T-helper 2 cell treated with Interferon-gamma antibody and Interleukin-4, amounts not matched to agents 5 μg/mL and 100 μg/mL, for 36 hours (primary cell): ENCODE measurements at regions not wholly inside any gene's neighbourhood (a gene's known extent, or its start where the extent isn't known, plus 50 kb on each side); places are given as distances from the start of the nearest gene placed in this dataset.
A peak's percentile ranks its signal among the peaks of the same experiment; 100 is the strongest.

Source experiments
- DNase-seq: peaks from one replicate; pipeline ENCODE4 v3.0.0; 2021; ENCODE audit warnings: low spot score
- H3K27ac Mint-ChIP-seq: one replicate; pipeline ENCODE4 v1.8.0; 2021; ENCODE audit warnings: mild to moderate bottlenecking, mixed read lengths
- H3K27me3 Mint-ChIP-seq: one replicate; pipeline ENCODE4 v1.8.0; 2021; ENCODE audit warnings: low read depth, mixed read lengths
- H3K36me3 Mint-ChIP-seq: one replicate; pipeline ENCODE4 v1.8.0; 2021; ENCODE audit warnings: low read depth, mixed read lengths
- H3K4me1 Mint-ChIP-seq: one replicate; pipeline ENCODE4 v1.8.0; 2021; ENCODE audit warnings: low read depth, mixed read lengths
- H3K4me3 Mint-ChIP-seq: one replicate; pipeline ENCODE4 v1.8.0; 2022; ENCODE audit warnings: mild to moderate bottlenecking, moderate library complexity, mixed read lengths
- H3K9me3 Mint-ChIP-seq: one replicate; pipeline ENCODE4 v1.8.0; 2021; ENCODE audit warnings: mixed read lengths

DNA sequence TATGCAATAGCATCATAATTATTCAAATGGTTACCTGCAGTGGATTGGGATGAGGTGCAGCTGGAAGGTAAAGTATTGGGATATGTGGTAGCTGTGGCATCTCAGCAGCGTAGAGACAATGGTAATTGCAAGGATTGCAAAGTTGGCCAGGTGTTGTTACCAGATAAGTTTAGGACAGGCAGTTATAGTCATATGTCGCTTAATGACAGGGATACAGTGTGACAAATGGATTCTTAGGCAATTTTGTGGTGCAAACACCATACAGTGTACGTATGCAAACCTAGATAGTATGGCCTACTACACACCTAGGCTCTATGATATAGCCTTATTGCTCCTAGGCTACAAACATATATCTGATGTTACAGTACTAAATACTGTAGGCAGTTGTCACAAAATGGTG is 163.5 kb upstream of the LYZL2 start:
- peaks cover 29% of the 10 kb centered on the region for H3K4me1 Mint-ChIP-seq
- H3K9me3 Mint-ChIP-seq, result peaks cover 4% of the 10 kb centered on the region
- no peak for DNase-seq
- H3K36me3 Mint-ChIP-seq, result peaks cover 7% of the 10 kb centered on the region
- H3K27me3 Mint-ChIP-seq, result no peaks in the 10 kb centered on the region
- H3K27ac Mint-ChIP-seq, result no peak overlapping the region
- no peak overlapping the region for H3K4me3 Mint-ChIP-seq

DNA sequence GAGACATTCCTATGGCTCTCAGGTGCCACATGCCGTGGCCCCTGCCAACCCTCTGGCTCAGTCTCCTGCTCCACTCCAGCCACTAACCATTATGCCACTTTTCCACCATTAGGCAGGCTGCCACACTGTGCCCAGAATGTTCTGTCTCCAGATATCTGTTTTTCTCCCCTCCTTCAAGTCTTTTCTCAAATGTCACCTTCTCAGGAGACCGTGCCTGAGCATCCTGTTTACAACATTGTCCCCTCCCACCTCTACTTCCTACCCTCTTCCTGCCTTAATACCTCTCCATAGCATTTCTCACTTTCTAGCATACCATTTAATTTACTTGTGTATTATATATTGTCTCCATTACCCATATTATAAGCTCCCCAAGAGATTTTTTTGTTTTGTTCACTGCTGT is 162.5 kb upstream of the LYZL2 start:
- DNase-seq, result no peak
- Mint-ChIP-seq H3K9me3 (peaks cover 4% of the 10 kb centered on the region), H3K4me3 (peak overlapping the region; percentile 66), H3K4me1 (peaks cover 31% of the 10 kb centered on the region), H3K36me3 (peaks cover 7% of the 10 kb centered on the region), H3K27me3 (no peaks in the 10 kb centered on the region), H3K27ac (peak overlapping the region; percentile 71)

GRCh38 chr10:30791197-30791611 is 161.7 kb upstream of the LYZL2 start:
- Mint-ChIP-seq H3K27me3 (no peaks in the 10 kb centered on the region), H3K36me3 (peaks cover 7% of the 10 kb centered on the region), H3K4me1 (peaks cover 31% of the 10 kb centered on the region), H3K9me3 (peaks cover 4% of the 10 kb centered on the region), H3K4me3 (no peak overlapping the region), H3K27ac (peak overlapping the region; percentile 31)
- DNase-seq, result no peak

DNA sequence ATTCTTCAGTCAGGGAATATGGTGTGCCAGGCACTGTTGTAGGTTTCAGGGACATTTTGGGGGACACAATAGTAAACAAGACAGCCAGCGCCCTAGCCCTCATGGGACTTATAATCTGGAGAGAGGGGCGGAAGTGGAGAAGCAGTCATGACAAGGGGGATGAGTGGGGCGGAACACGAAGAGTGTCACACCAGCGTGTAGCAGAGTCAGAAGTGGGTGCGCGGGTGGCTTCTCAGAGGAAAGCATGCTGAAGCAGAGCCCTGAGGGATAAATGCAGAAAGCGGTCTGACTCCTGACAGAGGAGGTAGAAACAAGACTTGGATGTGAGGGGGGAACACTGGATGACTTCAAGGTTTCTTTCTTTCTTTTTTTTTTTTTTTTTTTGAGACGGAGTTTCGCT is 160.3 kb upstream of the LYZL2 start:
- no peaks in the 10 kb centered on the region for H3K27me3 Mint-ChIP-seq
- peaks cover 33% of the 10 kb centered on the region for H3K4me1 Mint-ChIP-seq
- peaks cover 4% of the 10 kb centered on the region for H3K9me3 Mint-ChIP-seq
- no peak for DNase-seq
- no peak overlapping the region for H3K4me3 Mint-ChIP-seq
- no peak overlapping the region for H3K27ac Mint-ChIP-seq
- peaks cover 7% of the 10 kb centered on the region for H3K36me3 Mint-ChIP-seq

DNA sequence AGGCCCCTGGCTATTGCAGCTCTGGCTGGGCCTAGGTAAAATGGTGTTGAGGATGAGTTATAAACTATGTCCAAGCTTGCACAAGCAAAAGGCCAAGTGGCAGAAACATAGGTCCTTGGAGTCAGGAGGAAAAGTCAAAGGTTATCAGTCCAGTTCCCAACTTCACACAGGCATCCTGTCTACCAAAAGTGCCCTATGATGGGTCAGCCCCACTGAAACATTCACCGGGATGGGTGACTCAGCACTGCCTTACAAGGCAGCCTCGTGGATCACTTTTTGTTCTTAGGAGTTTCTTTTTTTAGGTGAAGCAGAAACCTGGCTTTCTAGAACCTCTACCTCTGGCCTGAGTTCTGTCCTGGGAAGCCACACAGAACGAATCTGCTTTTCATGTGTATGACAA is 158.8 kb upstream of the LYZL2 start:
- Mint-ChIP-seq H3K27ac (no peak overlapping the region), H3K9me3 (peaks cover 4% of the 10 kb centered on the region), H3K36me3 (peaks cover 7% of the 10 kb centered on the region), H3K4me1 (peaks cover 43% of the 10 kb centered on the region), H3K27me3 (no peaks in the 10 kb centered on the region), H3K4me3 (no peak overlapping the region)
- DNase-seq, result no peak

- Mint-ChIP-seq H3K36me3 (peaks cover 4% of the 10 kb centered on the region), H3K9me3 (peaks cover 4% of the 10 kb centered on the region), H3K27me3 (no peaks in the 10 kb centered on the region), H3K4me1 (peaks cover 34% of the 10 kb centered on the region), H3K4me3 (no peak overlapping the region), H3K27ac (no peak overlapping the region)
- DNase-seq, result no peak
These were observed 157.4 kb upstream of the LYZL2 start for GRCh38 chr10:30786906-30787305.

- no peak overlapping the region for H3K27ac Mint-ChIP-seq
- peak; percentile 19 for DNase-seq
- no peaks in the 10 kb centered on the region for H3K27me3 Mint-ChIP-seq
- peaks cover 2% of the 10 kb centered on the region for H3K9me3 Mint-ChIP-seq
- H3K36me3 Mint-ChIP-seq, result peaks cover 4% of the 10 kb centered on the region
- H3K4me1 Mint-ChIP-seq, result peaks cover 26% of the 10 kb centered on the region
- peak overlapping the region; percentile 39 for H3K4me3 Mint-ChIP-seq
These were observed 156.6 kb upstream of the LYZL2 start for GRCh38 chr10:30786131-30786530.

DNA sequence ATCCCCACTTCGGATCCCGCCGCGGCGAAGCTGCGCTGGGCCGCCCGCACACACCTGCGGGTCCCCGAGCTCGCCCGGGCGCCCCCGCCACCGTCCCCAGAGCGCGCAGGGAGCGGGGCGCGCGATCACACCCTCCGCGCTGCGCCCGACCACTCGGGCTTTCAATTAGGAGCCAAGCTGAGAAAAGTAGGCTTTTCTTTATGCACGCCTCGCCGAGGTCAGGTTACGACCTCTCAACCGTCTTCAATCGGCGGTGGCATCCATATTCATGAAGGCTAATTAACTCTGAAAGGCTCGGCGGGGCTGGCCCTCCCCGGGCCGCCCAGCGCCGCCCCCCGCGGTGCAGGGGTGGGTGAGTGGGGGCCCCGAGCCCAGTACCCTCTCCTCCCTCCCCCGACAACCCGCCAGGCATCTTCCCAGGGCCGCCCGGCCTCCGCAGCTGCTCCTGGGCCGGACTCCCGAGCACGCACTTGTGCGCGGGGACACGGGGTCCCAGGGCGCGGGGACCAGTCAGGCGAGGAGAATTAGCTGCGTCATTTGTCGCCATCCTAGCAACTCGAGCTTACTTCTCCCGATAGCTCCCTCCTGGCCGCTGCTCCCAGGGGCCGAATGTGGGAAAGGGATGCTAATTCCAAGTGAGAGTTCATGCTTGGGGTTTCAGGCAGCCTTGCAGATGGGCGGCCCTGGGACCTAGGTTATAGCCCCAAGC is 155.5 kb upstream of the LYZL2 start:
- peak overlapping the region; percentile 78 for H3K27ac Mint-ChIP-seq
- peaks cover 23% of the 10 kb centered on the region for H3K4me1 Mint-ChIP-seq
- H3K9me3 Mint-ChIP-seq, result no peaks in the 10 kb centered on the region
- H3K27me3 Mint-ChIP-seq, result no peaks in the 10 kb centered on the region
- peaks cover 4% of the 10 kb centered on the region for H3K36me3 Mint-ChIP-seq
- DNase-seq, result no peak
- H3K4me3 Mint-ChIP-seq, result peak overlapping the region; percentile 83

DNA sequence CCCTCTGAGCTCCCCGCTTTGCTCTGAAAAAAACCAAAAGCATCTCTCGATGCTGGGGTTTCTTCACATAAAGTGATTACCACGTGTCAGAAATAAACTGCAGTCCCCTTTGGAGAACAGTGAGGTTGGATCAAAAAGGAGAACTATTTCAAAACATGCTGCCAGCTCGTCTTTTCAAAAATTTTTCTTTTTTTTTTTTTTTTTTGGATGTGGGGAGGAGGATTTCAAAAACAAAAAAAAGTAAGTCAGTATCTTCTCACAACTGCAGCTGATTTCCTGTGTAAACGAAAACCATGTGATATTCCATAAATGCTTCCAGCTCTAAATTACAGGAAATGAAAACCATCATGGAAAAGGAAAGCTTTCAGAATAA is 155.0 kb upstream of the LYZL2 start:
- peaks cover 21% of the 10 kb centered on the region for H3K4me1 Mint-ChIP-seq
- DNase-seq, result no peak
- H3K27ac Mint-ChIP-seq, result peak overlapping the region; percentile 77
- H3K36me3 Mint-ChIP-seq, result no peaks in the 10 kb centered on the region
- H3K27me3 Mint-ChIP-seq, result no peaks in the 10 kb centered on the region
- H3K9me3 Mint-ChIP-seq, result no peaks in the 10 kb centered on the region
- H3K4me3 Mint-ChIP-seq, result peak overlapping the region; percentile 83

DNA sequence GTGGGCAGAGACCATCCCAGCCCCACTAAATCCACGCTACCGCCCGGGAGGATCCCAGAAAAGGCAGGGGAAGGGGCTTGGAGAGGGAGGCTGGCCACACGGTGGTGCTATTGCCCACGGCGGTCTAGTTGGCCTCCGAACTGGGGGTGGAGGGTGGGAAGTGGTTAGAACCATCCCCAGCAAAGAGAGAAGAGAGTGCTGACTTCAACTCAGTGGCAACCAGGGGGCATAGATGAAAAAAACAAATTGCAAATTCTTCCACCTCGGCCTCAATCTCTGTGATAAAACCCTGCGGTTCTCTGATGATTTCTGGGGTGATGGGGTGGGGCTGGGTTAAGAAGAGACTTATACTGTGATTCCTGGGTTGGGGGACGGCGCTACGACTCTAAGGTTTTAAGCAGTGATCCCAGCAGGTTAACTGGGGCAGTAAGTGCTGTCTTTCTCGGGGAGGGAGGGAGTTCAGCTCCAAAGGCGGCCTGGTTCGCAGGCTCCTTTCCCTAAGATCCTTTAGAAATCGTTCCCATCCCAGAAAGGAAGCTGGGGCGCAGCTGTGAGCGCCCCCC is 154.5 kb upstream of the LYZL2 start:
- peak; percentile 74 for DNase-seq
- H3K4me1 Mint-ChIP-seq, result peaks cover 21% of the 10 kb centered on the region
- H3K27ac Mint-ChIP-seq, result peak overlapping the region; percentile 77
- H3K4me3 Mint-ChIP-seq, result peak overlapping the region; percentile 83
- H3K36me3 Mint-ChIP-seq, result no peaks in the 10 kb centered on the region
- no peaks in the 10 kb centered on the region for H3K9me3 Mint-ChIP-seq
- no peaks in the 10 kb centered on the region for H3K27me3 Mint-ChIP-seq

GRCh38 chr10:30782537-30783461 is 153.2 kb upstream of the LYZL2 start:
- no peak overlapping the region for H3K27ac Mint-ChIP-seq
- no peak overlapping the region for H3K4me3 Mint-ChIP-seq

GRCh38 chr10:30782157-30782536 is 152.6 kb upstream of the LYZL2 start:
- Mint-ChIP-seq H3K4me3 (no peak overlapping the region), H3K4me1 (peaks cover 15% of the 10 kb centered on the region), H3K27me3 (no peaks in the 10 kb centered on the region), H3K9me3 (no peaks in the 10 kb centered on the region), H3K27ac (no peak overlapping the region), H3K36me3 (no peaks in the 10 kb centered on the region)
- no peak for DNase-seq

More at GRCh38 chr10:30782537-30783461, 153.2 kb upstream of the LYZL2 start:
- H3K36me3 Mint-ChIP-seq, result no peaks in the 10 kb centered on the region
- no peaks in the 10 kb centered on the region for H3K9me3 Mint-ChIP-seq
- peaks cover 15% of the 10 kb centered on the region for H3K4me1 Mint-ChIP-seq
- no peaks in the 10 kb centered on the region for H3K27me3 Mint-ChIP-seq
- no peak for DNase-seq

DNA sequence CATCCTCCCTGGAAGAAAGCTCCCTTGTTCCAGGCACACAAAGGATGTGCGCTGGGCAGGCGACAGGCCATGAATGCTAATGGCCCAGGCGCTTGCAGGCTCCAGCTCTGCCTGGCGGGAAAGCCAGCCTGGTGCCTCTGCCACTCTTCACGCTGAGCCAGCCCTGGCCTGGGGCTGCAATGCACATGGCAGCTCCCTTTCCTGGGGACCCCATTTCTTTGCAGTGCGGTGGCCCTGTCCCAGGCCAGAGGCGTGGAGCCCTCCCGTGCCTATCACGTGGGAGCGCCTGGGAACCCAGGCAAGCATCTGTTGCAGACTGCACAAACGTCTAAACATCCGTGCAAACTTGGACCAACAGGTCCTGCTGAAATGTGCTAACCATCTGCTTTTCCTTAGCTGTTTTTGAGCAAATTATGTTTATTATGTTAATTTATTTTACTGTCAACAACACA is 152.1 kb upstream of the LYZL2 start:
- Mint-ChIP-seq H3K36me3 (no peaks in the 10 kb centered on the region), H3K27me3 (no peaks in the 10 kb centered on the region), H3K27ac (no peak overlapping the region), H3K4me3 (no peak overlapping the region), H3K9me3 (no peaks in the 10 kb centered on the region), H3K4me1 (peaks cover 15% of the 10 kb centered on the region)
- DNase-seq, result no peak

GRCh38 chr10:30778769-30779168 is 149.2 kb upstream of the LYZL2 start:
- no peak overlapping the region for H3K27ac Mint-ChIP-seq
- peaks cover 6% of the 10 kb centered on the region for H3K4me1 Mint-ChIP-seq
- H3K27me3 Mint-ChIP-seq, result no peaks in the 10 kb centered on the region
- DNase-seq, result no peak
- no peaks in the 10 kb centered on the region for H3K36me3 Mint-ChIP-seq
- no peak overlapping the region for H3K4me3 Mint-ChIP-seq
- H3K9me3 Mint-ChIP-seq, result no peaks in the 10 kb centered on the region
